Cerebellar cortex (tissue), 1 donor: ENCODE measurements at regions not wholly inside any gene's neighbourhood (a gene's known extent, or its start where the extent isn't known, plus 50 kb on each side); places are given as distances from the start of the nearest gene placed in this dataset.
A peak's percentile ranks its signal among the peaks of the same experiment; 100 is the strongest.
"Not testable (repeated sequence)": the region's sequence is repeated elsewhere in the genome, so short reads cannot be mapped to it uniquely, and the experiment has no call there.

Experiments used
- DNase-seq: peaks from one replicate; pipeline ENCODE4 v3.0.0-alpha.2; 2015; ENCODE audit warnings: low spot score

- peak; percentile 7 for DNase-seq
Measured at GRCh38 chr4:56575820-56576429, 70.3 kb downstream of the ARL9 start.

- DNase-seq: not testable (repeated sequence)
Measured at GRCh38 chr4:56592417-56592816, 86.8 kb downstream of the ARL9 start.
